ENCODE measurements at regions not wholly inside any gene's neighbourhood (a gene's known extent, or its start where the extent isn't known, plus 50 kb on each side); places are given as distances from the start of the nearest gene placed in this dataset.

DNA sequence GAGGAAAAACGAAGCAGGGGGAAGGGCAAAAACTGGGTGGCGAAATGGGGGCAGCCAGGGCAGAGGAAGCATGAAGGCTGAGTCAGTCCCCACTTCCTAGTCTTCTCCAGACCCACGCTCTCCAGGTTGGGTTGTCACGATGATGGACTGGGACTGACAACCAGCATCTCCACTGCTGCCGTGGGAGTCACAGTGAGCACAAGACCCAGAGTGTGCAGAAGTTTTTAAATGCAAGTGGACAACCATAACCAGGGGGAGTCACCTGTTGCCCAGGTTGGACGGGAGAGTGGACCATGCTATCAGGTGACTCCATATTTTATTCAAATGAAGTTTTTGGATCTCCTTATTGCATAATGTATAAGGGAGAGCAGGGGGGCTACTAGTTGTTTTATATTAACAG lies 511.4 kb upstream of the ZFP42 start:
- Histone ChIP-seq H3K14ac (replicated peaks; ENCODE audit: low read depth, low read length) (no peak overlapping the region), H3K4ac (ENCODE audit: low read depth, low read length) (no peak overlapping the region), H3K9me1 (ENCODE audit: insufficient read depth, low read length) (0 out of 2 replicates have a peak, but pooled peaks cover 3% of the 10 kb centered on the region), H2AFZ (replicated peaks; ENCODE audit: low read length, poor library complexity) (no peak overlapping the region), H3K36me3 (ENCODE audit: control insufficient read depth, insufficient read depth, low read length) (no peaks in the 10 kb centered on the region), H3K23ac (ENCODE audit: low read depth, low read length) (no peak overlapping the region), H3K4me2 (ENCODE audit: low read depth, low read length) (no peak overlapping the region), H2AK5ac (ENCODE audit: low read depth, low read length) (no peak overlapping the region), H2AK9ac (replicated peaks; ENCODE audit: low read depth, low read length, poor library complexity) (no peak overlapping the region), H3K4me3 (ENCODE audit: insufficient read depth, low read depth, low read length) (no peak overlapping the region), H3K4me1 (ENCODE audit: control insufficient read depth, insufficient read depth, low read length) (peaks cover 8% of the 10 kb centered on the region), H4K8ac (ENCODE audit: low read depth in 2 of 2, low read length in 2 of 2) (no peak overlapping the region), H3K79me1 (ENCODE audit: low read depth in 1 of 2, low read length in 2 of 2) (no peaks in the 10 kb centered on the region; a peak in 1 of 4 replicates), H3K18ac (ENCODE audit: low read depth, low read length) (no peak overlapping the region), H3K27me3 (ENCODE audit: control insufficient read depth, insufficient read depth, low read length) (no peaks in the 10 kb centered on the region), H2BK120ac (ENCODE audit: low read depth, low read length) (no peak overlapping the region), H3K27ac (ENCODE audit: insufficient read depth, low read length) (no peak overlapping the region), H4K5ac (ENCODE audit: low read depth, low read length) (no peak overlapping the region), H2BK5ac (ENCODE audit: low read depth, low read length, poor library complexity, severe bottlenecking) (no peak overlapping the region), H3K56ac (ENCODE audit: extremely low read depth, insufficient read depth, low read length) (no peak overlapping the region), H2BK15ac (ENCODE audit: low read depth, low read length) (no peak overlapping the region), H4K20me1 (ENCODE audit: insufficient read depth, low read length) (no peaks in the 10 kb centered on the region), H3K9me3 (ENCODE audit: control insufficient read depth, insufficient read depth, low read length) (0 out of 2 replicates have a peak, but pooled peaks cover 2% of the 10 kb centered on the region), H2BK20ac (ENCODE audit: low read depth, low read length) (no peak overlapping the region), H3K9ac (ENCODE audit: low read depth, low read length) (no peak overlapping the region), H4K91ac (ENCODE audit: insufficient read depth, low read depth, low read length) (no peak overlapping the region)
- CTCF ChIA-PET = no interaction called here
- POLR2A ChIA-PET (ENCODE audit: unreplicated experiment) = no interaction called here
- intact Hi-C loops (cut with micrococcal nuclease) = no loop called here
- WGBS, 2 experiments (ENCODE audit: extremely low coverage in 2 of 2, insufficient read length in 1 of 2) = no CpG with 5 or more reads among the region's 6 CpGs
- no TSS peak for BruUV-seq (replicated peaks)
- DNase-seq (no peak), ATAC-seq (ENCODE audit: low read depth) (no peak)
- dilution Hi-C loops (cut with HindIII; ENCODE audit: low sequenced_read_pairs, unreplicated experiment) = no loop called here
- TF ChIP-seq CHD1 (IDR thresholded peaks at IDR 0.05; ENCODE audit: low read depth, low read length) (no peak), FOS (IDR thresholded peaks at IDR 0.05; ENCODE audit: low read depth, low read length) (no peak), BHLHE40 (IDR thresholded peaks at IDR 0.05; ENCODE audit: low read depth, low read length) (no peak), RFX5 (IDR thresholded peaks at IDR 0.05; ENCODE audit: low read depth, low read length) (no peak), USF2 (IDR thresholded peaks at IDR 0.05; ENCODE audit: low read depth, low read length) (no peak), POLR2A (IDR thresholded peaks at IDR 0.05; ENCODE audit: low read depth, low read length) (no peak), CTCF (conservative IDR thresholded peaks at IDR 0.05; ENCODE audit: low read depth, low read length) (no peak), MXI1 (IDR thresholded peaks at IDR 0.05; ENCODE audit: borderline replicate concordance, low read depth, low read length) (no peak), CEBPB (IDR thresholded peaks at IDR 0.05; ENCODE audit: low read depth, low read length) (no peak), RAD21 (IDR thresholded peaks at IDR 0.05; ENCODE audit: low read length) (no peak), RCOR1 (IDR thresholded peaks at IDR 0.05; ENCODE audit: insufficient replicate concordance, low read length) (no peak), SMC3 (IDR thresholded peaks at IDR 0.05; ENCODE audit: low read depth, low read length) (no peak), NFE2L2 (IDR thresholded peaks at IDR 0.05; ENCODE audit: low read depth, low read length) (no peak), MAFK (IDR thresholded peaks at IDR 0.05; ENCODE audit: low read depth, low read length) (no peak), MAZ (IDR thresholded peaks at IDR 0.05; ENCODE audit: borderline replicate concordance, low read depth, low read length) (no peak)
- TF ChIP-seq, protein P1, sequence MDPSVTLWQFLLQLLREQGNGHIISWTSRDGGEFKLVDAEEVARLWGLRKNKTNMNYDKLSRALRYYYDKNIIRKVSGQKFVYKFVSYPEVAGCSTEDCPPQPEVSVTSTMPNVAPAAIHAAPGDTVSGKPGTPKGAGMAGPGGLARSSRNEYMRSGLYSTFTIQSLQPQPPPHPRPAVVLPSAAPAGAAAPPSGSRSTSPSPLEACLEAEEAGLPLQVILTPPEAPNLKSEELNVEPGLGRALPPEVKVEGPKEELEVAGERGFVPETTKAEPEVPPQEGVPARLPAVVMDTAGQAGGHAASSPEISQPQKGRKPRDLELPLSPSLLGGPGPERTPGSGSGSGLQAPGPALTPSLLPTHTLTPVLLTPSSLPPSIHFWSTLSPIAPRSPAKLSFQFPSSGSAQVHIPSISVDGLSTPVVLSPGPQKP (IDR thresholded peaks at IDR 0.05; ENCODE audit: borderline replicate concordance, low read depth, low read length) = no peak
- in situ Hi-C loops (cut with MboI; ENCODE audit: low sequenced_read_pairs) = no loop called here
